ENCODE measurements at regions not wholly inside any gene's neighbourhood (a gene's known extent, or its start where the extent isn't known, plus 50 kb on each side); places are given as distances from the start of the nearest gene placed in this dataset.

DNA sequence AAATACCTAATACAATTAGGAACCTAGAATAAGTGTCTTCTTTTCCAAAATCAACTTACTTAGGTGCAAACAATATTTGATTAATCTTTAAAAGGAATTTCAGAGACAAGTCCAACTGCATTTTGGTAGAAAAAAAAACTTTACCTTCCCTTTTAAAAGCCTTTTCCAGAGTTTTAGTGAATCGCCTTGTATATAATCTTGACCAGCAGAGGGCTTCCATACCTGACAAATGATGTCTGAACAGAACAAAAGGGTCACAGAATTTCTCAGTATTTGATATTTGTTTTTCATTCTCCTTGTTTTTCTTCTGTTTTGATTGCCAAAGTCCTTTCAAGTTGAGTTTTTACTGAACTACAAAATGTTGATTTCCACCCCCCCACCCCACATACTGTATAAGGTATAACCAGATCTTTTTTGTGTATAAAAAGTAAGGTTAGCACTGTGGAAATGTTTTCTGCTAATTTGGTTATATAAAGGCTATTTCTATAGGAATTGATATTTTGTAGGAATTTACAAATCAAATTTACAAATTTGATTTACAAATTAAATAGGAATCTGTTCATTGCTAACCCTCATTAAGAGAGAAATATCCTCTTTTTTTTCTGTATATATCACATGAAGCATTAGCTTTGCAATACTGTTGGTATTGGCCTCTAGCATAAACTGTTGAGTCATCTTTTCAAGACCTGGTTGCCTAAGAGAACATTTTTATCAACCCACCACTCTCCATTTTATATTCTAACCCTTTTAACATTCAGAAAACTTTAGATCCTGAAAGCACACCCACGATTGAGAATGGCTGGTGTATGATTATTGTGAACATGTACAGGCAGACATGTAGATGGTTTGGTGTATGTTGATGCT, 464.1 kb upstream of the RARB start:
- DNase-seq (ENCODE audit: extremely low read depth in 1 of 2, low read depth in 1 of 2), result no peak

DNA sequence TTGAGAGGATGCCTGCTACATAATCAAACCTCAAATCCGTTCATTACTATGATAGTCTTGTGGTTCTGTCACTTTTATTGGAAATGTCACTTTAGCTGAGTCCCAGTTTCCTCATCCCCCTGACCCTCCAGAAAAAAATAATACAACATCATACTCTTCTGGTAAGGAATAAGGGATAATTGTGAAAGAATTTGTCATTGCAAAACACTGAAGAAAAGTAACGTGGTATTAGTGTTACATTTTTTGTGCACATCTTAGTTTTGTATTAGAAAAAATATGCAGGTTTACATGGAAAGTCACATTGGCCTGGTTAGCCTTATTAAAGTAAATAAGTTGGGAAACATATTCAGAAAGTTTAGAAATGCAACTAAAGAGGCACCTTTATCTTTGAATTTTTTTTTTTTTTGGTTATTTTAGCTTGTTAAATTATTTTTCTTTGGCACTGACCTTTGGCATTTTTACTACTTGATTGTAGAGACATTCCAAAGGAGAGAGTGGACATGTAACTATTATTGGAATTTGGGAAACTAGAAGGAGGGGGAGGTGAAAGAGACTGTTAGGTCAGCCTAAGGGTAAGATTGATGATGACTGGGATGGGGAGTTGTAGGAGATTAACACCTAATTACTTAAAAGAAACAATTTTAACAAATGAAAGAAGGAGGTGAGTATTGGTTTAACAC, 462.2 kb upstream of the RARB start:
- DNase-seq (ENCODE audit: extremely low read depth in 1 of 2, low read depth in 1 of 2), result no peak

DNA sequence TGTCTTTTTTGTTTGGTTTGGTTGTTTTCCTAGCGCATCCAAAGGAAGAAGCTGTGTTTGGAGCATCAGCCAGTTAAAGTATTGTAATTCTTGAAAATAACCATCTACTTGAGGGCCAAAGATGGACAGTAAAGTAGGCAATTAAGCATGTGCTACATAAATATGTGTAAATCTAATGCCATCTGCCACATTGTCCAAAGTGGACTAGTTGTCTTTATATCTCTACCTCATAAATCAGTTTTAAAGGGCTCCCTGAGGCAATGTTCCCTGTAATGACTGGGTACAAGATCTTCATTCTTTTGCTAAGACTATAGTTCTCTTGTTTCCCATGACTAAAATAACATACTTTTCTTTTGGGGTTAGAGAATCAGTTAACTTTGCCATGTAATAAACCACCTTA, 460.0 kb upstream of the RARB start:
- no peak for DNase-seq (ENCODE audit: extremely low read depth in 1 of 2, low read depth in 1 of 2)

- no peak for DNase-seq (ENCODE audit: extremely low read depth in 1 of 2, low read depth in 1 of 2)
These were observed 455.6 kb upstream of the RARB start for GRCh38 chr3:24972491-24972890.

DNA sequence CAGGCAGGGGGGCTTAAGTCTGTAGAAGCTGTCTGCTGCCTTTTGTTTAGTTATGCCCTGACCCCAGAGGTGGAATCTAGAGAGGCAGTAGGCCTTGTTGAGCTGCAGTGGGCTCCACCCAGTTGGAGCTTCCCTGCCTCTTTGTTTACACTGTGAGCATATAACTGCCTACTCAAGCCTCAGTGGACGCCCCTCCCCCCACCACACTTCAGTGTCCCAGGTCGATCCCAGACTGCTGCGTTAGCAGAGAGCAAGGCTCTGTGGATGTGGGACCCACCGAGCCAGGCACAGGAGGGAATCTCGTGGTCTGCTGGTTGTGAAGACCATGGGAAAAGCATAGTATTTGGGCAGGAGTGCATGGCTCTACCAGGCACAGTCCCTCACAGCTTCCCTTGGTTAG, 446.8 kb upstream of the RARB start:
- DNase-seq (ENCODE audit: extremely low read depth in 1 of 2, low read depth in 1 of 2), result no peak

- no peak for DNase-seq (ENCODE audit: extremely low read depth in 1 of 2, low read depth in 1 of 2)
These were observed 446.1 kb upstream of the RARB start for GRCh38 chr3:24981924-24982323.

DNA sequence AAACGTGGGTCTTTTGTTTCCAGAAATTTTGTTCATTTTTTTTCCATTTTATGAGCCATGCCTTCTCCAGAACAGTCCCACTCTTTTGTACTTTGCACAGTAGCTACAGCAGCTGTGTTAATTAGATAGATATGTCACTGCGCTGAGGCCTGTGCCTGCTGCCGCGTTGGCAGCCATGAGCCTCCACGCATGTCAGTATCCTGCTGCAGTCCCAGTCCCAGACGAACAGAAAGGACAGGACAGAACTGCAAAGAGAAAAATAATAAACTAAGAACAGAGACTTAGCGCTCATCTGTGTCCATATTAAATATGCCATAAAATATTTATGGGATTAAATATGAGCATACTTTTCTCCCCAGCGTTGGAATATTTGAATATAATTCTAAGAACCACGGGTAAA, 442.4 kb upstream of the RARB start:
- no peak for DNase-seq (ENCODE audit: extremely low read depth in 1 of 2, low read depth in 1 of 2)

DNA sequence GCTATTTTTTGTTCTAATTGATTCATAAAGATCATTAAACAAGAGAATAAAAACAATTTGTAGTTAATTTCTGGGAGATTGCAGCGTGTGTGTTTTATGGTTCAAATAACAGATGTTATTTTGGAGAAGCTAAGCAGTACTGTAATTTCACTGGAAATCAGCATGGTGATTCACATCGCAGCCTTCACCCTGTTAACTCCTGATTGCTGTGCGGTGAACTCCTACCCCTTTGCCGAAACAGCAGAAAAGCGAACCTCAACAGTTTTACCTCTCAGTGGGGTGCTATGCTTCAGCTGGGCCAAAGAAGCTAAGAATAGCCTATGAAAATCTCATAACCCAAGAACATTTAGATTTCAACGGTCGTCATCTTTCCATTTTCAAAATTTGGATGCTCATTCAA, 441.5 kb upstream of the RARB start:
- no peak for DNase-seq (ENCODE audit: extremely low read depth in 1 of 2, low read depth in 1 of 2)

GRCh38 chr3:24999357-24999756, 428.7 kb upstream of the RARB start:
- DNase-seq (ENCODE audit: extremely low read depth in 1 of 2, low read depth in 1 of 2), result no peak

- no peak for DNase-seq (ENCODE audit: extremely low read depth in 1 of 2, low read depth in 1 of 2)
These were observed 427.0 kb upstream of the RARB start for GRCh38 chr3:25000971-25001591.

DNA sequence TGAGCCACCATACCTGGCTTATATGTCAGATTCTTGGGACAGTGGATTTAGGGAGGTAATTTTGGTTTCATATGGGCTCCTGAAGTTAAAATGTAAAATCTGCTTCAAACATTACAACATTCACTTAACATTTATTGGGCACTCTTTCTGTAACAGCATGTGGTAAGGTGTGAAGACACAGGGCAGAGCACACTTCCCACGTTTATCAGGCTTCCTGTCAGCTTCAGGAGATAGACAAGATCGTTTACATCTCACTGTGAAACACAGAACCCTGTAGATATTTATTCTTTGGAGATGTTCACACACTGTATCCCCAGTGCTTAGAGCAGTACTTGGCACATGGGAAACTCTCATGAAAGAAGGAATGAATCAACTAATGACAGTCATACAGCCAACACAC, 426.0 kb upstream of the RARB start:
- DNase-seq (ENCODE audit: extremely low read depth in 1 of 2, low read depth in 1 of 2), result no peak

DNA sequence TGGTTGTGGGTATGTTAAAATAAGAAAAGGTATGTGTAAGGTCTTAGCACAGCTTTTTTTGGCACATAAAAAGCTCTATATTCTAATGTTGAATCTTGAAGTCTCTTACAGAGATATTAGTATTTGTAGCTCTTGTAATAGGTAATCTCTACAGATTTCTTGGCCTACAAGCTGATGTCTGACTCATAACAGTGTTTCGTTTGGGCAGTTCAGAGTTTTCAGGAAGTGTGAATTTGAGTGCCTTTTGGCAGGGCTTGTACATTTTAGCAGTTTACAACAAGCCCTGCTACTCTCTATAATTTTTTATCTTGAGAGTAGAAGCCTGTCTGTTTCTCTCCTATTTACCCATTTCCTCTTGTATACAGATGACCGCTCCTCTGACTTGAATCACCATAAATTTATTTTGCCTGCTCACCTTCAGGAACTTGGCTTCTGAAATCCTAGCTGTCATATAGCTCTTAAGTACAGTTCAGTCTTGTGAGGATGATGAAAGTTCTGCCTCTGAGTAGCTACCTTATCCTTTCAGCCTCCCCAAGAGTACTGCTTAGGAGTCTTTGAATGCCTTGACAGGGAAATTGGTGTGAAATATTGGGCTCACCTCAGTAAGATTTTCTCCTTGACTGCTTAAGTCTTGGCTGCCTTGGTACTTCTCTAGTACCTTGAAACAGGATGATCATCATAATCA, 419.9 kb upstream of the RARB start:
- DNase-seq (ENCODE audit: extremely low read depth in 1 of 2, low read depth in 1 of 2), result no peak

GRCh38 chr3:25009665-25010064, 418.4 kb upstream of the RARB start:
- no peak for DNase-seq (ENCODE audit: extremely low read depth in 1 of 2, low read depth in 1 of 2)

DNA sequence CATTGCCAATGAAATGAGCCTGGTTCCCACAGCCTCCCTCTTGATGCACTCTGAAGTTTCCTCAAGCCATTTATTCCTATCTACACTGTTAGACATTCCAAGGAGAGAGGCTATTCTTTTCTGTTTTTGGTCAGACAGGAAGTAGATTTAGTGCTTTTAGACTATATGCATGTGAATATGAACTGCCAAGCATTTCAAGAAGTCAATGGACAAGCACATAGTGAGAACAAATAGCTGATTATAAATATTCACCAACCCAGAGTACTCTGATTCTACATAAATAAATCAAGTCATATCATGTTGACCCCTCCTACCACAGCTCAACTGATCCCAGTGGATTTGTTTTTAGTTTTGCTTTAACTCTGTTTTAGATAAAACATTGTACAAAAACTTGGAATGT, 412.5 kb upstream of the RARB start:
- DNase-seq (ENCODE audit: extremely low read depth in 1 of 2, low read depth in 1 of 2), result no peak

DNA sequence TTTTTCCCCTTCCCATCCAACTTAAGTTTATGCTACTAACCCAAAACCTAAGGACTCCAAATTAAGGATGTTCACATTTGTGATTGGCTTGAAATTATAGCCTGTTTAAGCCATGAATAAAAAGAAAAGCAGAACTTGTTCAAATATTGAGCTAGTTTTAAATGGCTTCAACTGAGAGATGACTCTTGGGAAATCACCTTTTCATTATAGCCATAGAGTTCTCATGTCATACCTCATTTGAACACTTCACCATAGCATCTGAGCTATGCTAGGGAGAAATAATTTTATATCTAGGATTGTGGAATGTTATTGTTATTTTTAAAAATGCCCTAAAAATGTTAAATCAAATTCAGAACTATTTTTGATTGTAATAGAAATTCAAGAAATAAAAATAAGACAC, 409.2 kb upstream of the RARB start:
- no peak for DNase-seq (ENCODE audit: extremely low read depth in 1 of 2, low read depth in 1 of 2)

DNA sequence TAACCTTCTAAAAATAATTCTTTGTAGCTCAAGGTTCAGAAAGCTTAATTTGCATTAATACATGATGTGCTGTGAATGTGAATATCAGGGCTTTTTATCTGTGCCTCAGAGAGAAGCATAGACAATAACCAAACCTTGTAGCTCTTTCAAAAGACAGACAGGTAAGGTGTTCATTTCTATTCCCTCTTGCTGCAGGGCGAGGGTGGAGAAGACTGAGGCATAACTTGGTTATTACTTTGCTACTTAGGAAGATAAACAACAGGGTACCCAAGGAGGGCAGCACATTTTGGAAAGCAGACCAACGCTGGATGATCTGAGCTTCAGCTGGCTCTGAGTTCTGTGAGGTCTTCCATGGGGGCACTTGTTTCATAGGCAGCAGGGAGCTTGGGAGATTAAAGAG, 408.6 kb upstream of the RARB start:
- DNase-seq (ENCODE audit: extremely low read depth in 1 of 2, low read depth in 1 of 2), result no peak

- no peak for DNase-seq (ENCODE audit: extremely low read depth in 1 of 2, low read depth in 1 of 2)
These were observed 406.2 kb upstream of the RARB start for GRCh38 chr3:25021816-25022215.

DNA sequence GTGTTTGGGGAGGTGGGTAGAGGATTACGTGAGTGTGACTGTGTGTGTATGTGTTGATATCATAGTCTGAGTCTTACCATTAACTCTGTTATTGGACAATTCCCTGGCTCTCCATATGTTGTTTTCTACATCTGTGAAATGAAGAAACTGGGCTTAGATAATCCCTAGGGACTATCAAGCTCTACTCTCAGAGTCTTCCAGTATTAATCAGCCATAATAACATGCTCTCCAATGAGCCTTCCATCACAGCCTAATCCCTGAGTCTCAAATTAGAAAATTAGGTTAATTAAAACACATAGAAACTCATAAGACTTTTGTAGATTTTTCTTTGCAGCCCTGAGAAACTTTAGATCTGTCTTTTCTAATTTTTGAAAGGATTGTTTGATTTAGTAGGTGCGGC, 404.2 kb upstream of the RARB start:
- DNase-seq (ENCODE audit: extremely low read depth in 1 of 2, low read depth in 1 of 2), result no peak

DNA sequence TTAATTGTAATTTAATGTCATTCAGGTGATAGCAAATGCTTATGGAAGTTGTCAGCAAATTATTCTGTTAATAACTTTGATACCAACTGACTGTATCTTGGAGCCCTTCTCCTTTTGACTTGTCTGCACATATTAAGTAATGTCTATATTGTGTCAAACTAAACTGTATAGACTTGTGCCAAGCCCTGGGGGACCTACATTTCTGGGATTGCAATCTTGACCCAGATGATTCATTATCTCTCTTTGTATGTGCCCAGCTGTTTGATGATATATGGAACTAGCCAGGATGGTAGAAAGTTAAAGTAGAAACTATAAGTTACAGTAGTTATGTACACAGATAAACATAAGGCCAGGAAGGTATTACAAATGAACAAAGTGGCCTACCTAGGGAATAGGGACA, 402.8 kb upstream of the RARB start:
- DNase-seq (ENCODE audit: extremely low read depth in 1 of 2, low read depth in 1 of 2), result no peak

DNA sequence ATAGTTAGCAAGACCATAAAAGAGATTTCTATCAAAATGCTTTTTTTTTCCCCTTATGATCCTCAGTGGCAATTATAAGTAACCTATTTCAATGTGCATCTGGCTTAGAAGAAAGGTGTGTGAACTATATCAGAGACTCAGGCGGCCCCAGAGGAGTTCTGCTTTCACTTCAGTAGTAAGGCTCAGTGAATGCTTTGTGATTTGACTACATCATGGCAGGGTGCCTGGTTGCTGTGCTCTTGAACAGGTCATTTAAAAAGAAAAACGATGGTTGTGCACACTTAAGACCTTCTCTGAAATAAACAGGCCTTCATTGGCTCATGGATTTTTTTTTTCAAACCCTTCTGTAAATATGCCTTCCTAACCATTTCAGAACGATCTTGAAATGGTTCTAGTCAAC, 400.4 kb upstream of the RARB start:
- no peak for DNase-seq (ENCODE audit: extremely low read depth in 1 of 2, low read depth in 1 of 2)

DNA sequence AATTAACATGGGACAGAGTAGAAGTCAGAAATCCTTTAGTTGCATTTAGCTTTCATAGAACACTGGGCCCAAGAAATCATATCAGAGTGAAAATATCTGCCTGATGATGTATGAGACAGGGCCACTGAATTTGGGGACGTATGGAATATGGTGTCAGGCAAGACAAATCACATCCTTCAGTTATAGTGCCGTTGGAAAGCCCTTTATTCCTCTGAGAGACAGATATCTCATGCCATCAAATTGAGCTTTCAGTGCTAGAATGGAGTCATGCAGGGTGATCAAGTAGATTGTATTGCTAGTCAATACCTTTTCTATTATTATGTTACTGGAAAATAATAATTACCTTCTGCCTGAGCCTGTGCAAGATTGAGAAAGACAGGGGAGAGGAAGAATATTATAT, 398.2 kb upstream of the RARB start:
- DNase-seq (ENCODE audit: extremely low read depth in 1 of 2, low read depth in 1 of 2), result no peak

GRCh38 chr3:25032344-25032743, 395.7 kb upstream of the RARB start:
- DNase-seq (ENCODE audit: extremely low read depth in 1 of 2, low read depth in 1 of 2), result no peak
